ENCODE measurements at regions not wholly inside any gene's neighbourhood (a gene's known extent, or its start where the extent isn't known, plus 50 kb on each side); places are given as distances from the start of the nearest gene placed in this dataset.

GRCh38 chr2:64219149-64219548, 74.9 kb upstream of the PELI1 start:
- TF ChIP-seq, protein P1, sequence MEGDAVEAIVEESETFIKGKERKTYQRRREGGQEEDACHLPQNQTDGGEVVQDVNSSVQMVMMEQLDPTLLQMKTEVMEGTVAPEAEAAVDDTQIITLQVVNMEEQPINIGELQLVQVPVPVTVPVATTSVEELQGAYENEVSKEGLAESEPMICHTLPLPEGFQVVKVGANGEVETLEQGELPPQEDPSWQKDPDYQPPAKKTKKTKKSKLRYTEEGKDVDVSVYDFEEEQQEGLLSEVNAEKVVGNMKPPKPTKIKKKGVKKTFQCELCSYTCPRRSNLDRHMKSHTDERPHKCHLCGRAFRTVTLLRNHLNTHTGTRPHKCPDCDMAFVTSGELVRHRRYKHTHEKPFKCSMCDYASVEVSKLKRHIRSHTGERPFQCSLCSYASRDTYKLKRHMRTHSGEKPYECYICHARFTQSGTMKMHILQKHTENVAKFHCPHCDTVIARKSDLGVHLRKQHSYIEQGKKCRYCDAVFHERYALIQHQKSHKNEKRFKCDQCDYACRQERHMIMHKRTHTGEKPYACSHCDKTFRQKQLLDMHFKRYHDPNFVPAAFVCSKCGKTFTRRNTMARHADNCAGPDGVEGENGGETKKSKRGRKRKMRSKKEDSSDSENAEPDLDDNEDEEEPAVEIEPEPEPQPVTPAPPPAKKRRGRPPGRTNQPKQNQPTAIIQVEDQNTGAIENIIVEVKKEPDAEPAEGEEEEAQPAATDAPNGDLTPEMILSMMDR (IDR thresholded peaks at IDR 0.05), result no peak
- TF ChIP-seq POLR2A (IDR thresholded peaks at IDR 0.05) (no peak), POLR2AphosphoS5 (IDR thresholded peaks at IDR 0.05) (no peak)
